Fibroblast of villous mesenchyme (primary cell): ENCODE measurements at regions not wholly inside any gene's neighbourhood (a gene's known extent, or its start where the extent isn't known, plus 50 kb on each side); places are given as distances from the start of the nearest gene placed in this dataset.

Source experiments
- DNase-seq: peaks from one replicate; pipeline ENCODE4 v3.0.0-alpha.2; 2010; ENCODE audit warnings: low read depth
- H3K4me3 ChIP-seq: 2 replicates; pipeline ENCODE4 v1.5.1; 2011; ENCODE audit warnings: low read depth, mild to moderate bottlenecking, low read length
- TF ChIP-seq, protein P1 (sequence below): IDR thresholded peaks from 2 replicates; pipeline ENCODE4 v1.5.1; 2012; ENCODE audit warnings: low read depth, mild to moderate bottlenecking, low read length; ENCODE audit not compliant: insufficient read depth

DNA sequence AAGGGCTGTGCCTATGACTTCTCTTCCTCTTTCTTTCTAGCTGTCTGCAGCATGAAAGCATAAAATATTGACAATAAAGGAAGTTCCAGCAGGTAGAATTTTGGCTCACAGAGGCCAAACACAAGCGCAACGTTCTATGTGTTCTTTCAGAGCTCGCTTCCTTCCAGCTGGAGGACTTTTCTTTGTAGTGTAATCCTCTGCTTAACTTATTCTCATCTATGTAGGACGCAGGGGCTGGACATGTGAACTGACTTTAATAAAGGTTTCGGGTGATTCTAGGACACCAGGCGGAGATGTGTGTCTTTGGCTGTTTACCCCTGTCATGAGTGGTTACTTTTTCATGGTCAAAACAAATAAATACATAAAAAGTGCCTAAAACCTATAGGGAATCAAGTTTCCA, 191.5 kb upstream of the MAF start:
- H3K4me3 ChIP-seq, result no peak overlapping the region
- no peak for DNase-seq
- TF ChIP-seq, protein P1, sequence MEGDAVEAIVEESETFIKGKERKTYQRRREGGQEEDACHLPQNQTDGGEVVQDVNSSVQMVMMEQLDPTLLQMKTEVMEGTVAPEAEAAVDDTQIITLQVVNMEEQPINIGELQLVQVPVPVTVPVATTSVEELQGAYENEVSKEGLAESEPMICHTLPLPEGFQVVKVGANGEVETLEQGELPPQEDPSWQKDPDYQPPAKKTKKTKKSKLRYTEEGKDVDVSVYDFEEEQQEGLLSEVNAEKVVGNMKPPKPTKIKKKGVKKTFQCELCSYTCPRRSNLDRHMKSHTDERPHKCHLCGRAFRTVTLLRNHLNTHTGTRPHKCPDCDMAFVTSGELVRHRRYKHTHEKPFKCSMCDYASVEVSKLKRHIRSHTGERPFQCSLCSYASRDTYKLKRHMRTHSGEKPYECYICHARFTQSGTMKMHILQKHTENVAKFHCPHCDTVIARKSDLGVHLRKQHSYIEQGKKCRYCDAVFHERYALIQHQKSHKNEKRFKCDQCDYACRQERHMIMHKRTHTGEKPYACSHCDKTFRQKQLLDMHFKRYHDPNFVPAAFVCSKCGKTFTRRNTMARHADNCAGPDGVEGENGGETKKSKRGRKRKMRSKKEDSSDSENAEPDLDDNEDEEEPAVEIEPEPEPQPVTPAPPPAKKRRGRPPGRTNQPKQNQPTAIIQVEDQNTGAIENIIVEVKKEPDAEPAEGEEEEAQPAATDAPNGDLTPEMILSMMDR, result no peak

DNA sequence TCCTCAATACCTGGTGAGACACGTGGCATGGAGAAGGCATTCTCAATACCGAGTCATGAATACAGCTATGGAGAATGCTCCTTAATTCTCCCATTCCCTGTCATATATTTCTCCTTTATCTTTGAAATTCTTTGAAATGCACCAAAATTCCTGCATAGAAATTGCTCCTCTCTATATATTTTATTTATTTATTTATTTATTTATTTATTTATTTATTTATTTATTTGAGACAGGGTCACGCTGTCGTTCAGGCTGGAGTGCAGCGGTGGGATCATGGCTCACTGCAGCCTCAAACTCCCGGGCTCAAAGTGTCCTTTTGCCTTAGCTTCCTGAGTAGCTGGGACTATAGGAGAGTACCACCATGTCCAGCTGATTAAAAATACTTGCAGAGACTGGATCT, 190.3 kb upstream of the MAF start:
- H3K4me3 ChIP-seq, result no peak overlapping the region
- DNase-seq, result no peak
- TF ChIP-seq, protein P1, result no peak

DNA sequence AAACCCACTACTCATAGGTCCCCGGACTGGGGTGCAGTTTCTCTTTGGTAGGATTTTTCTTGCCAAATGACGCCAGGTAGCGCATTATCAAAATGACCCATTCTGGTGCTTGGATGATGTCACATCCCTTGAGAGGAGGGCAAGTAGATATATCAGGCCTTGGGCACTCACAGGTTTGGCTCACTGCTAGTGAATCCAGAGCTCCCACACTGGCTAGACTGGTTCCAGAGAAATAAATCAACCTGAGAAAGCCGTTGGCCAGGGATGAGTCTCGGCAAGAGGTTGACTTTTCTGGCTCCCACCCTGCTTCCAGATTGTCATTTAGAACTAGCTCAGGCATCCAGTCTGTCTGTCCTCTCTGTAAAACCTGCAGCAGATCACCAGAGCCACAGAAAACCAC, 188.4 kb upstream of the MAF start:
- no peak overlapping the region for H3K4me3 ChIP-seq
- DNase-seq, result no peak
- TF ChIP-seq, protein P1, result no peak

DNA sequence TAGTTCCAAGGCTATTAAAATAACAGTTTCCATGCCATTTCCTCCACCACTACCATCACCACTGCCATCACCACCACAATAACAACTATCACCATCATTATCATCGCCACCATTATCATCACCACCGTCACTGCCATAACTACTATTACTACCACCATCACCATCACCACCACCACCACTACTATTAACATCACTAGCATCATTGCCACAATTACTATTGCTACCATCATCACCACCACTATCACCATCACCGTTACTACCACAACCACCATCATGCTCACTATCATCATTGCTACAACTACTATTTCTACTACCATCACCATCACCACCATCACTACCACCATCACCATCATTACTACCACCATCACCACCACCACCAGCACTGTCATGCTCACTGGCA, 185.9 kb upstream of the MAF start:
- DNase-seq, result no peak
- TF ChIP-seq, protein P1, result no peak
- H3K4me3 ChIP-seq, result no peak overlapping the region

DNA sequence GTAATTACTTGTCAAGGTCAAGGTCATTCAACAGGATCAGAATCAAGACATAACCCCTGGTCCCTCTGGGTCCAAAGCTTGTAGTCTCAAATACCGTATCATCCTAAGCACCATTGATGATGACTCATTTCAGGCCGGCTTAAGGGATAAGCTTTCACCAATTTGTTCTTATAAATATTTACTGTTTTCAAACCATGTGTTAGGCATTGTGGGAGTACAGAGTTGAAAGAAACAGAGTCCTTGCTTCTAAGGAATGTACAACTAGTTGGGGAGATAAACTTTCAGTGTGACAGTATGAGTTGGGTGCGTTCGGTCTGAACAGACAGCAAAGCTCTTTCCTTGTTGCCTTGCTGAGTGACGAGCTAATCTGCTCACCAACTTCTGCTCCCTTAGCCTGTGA, 183.5 kb upstream of the MAF start:
- peak; percentile 72 for DNase-seq
- H3K4me3 ChIP-seq, result no peak overlapping the region
- TF ChIP-seq, protein P1, result no peak

DNA sequence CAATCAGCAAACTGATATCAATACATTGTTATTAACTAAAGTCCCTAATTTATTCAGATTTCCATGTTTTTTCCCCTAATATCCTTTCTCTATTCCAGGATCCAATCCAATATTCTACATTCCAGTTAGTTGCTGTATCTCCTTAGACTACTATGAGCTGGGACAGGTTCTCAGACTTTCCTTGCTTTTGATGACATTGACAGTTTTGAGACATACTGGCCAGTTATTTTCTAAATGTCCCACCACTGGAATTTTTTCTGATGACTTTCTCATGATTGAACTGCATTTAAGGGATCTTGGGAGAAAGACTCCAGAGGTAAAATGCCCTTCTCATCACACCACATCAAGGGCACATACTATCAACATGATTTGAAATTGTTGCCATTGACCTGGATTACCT, 177.1 kb upstream of the MAF start:
- DNase-seq, result no peak
- H3K4me3 ChIP-seq, result no peak overlapping the region
- TF ChIP-seq, protein P1, result no peak

DNA sequence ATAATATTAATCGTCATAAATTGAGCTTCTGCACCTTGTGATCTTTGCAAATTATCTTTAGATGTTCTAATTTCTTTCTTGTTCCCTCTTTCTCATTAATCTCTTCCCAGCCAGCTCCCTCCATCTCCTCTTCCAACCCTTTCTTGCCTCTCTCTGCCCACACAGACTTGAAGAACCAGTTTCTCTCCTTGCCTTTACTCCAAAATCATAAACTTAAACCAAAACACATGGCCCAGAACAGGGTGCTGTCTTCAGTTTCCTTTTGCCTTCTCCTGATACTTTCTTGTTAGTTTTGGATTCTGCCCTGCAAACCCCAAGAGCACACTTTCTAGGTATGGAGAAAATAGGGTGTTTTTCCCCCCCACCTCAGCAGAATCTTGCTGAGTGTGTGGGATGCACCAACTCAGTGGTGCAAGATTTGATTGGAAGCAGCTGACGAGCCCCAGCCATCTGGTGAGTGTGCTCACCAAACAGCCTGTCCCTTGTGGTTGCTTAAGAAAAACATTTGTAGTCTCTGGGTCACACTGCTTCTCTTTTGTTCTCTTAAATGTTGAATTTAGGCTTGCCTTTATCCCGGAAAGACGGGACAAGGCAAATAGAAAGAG, 175.8 kb upstream of the MAF start:
- TF ChIP-seq, protein P1, result no peak
- DNase-seq, result peak; percentile 67
- no peak overlapping the region for H3K4me3 ChIP-seq
